ENCODE measurements at regions not wholly inside any gene's neighbourhood (a gene's known extent, or its start where the extent isn't known, plus 50 kb on each side); places are given as distances from the start of the nearest gene placed in this dataset.

DNA sequence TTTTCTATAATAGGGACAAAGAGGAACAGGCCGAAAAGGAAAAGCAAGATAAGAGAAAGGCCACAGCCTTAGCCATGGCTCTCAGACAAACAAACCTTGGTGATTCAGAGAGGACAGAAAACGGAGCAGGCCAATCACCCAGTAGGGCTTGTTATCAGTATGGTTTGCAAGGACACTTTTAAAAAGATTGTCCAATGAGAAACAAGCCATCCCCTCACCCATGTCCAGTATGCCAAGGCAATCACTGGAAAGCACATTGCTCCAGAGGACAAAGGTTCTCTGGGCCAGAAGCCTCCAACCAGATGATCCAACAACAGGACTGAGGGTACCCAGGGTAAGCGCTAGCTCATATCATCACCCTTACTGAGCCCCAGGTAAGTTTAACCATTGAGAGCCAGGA is 243.8 kb upstream of the BTG1 start:
- H3K4me2 ChIP-seq (ENCODE audit: low read length) = no peak overlapping the region
- no peaks in the 10 kb centered on the region for H3K79me2 ChIP-seq (ENCODE audit: low read length)
- no TSS peak for BruUV-seq (replicated peaks)
- H3K9me3 ChIP-seq (ENCODE audit: low read length) = no peaks in the 10 kb centered on the region
- ATAC-seq (no peak), DNase-seq (no peak)
- no peaks in the 10 kb centered on the region for H3F3A ChIP-seq (ENCODE audit: low read length, unreplicated experiment)
- no peaks in the 10 kb centered on the region for H4K20me1 ChIP-seq (ENCODE audit: low read length)
- H3K9me2 ChIP-seq (replicated peaks; ENCODE audit: low read length) = no peaks in the 10 kb centered on the region
- intact Hi-C loops (cut with micrococcal nuclease) = no loop called here
- H3K4me3 ChIP-seq (ENCODE audit: low read length) = no peak overlapping the region
- TF ChIP-seq EZH2phosphoT487 (IDR thresholded peaks at IDR 0.05; ENCODE audit: borderline replicate concordance, low read length) = no peak
- no peak overlapping the region for H2AFZ ChIP-seq (ENCODE audit: low read length)
- no peak overlapping the region for H3K9ac ChIP-seq (ENCODE audit: low read length)
- no peak overlapping the region for H3K27ac ChIP-seq (ENCODE audit: low read length)
- POLR2A ChIA-PET (ENCODE audit: unreplicated experiment) = no interaction called here
- no peaks in the 10 kb centered on the region for H3K4me1 ChIP-seq (ENCODE audit: insufficient read depth, low read length)
- H3K36me3 ChIP-seq (ENCODE audit: low read depth, low read length) = no peaks in the 10 kb centered on the region; the same call in 1 of the 2 replicates
- no peaks in the 10 kb centered on the region for H3K27me3 ChIP-seq (ENCODE audit: low read length)
- CTCF ChIA-PET = no interaction called here

- H4K20me1 ChIP-seq (ENCODE audit: low read length) = no peaks in the 10 kb centered on the region
- H3K27me3 ChIP-seq (ENCODE audit: low read length) = no peaks in the 10 kb centered on the region
- H3K36me3 ChIP-seq (ENCODE audit: low read depth, low read length) = no peaks in the 10 kb centered on the region
- TF ChIP-seq EZH2phosphoT487 (IDR thresholded peaks at IDR 0.05; ENCODE audit: borderline replicate concordance, low read length) (no peak), EZH2 (IDR thresholded peaks at IDR 0.05; ENCODE audit: low read length, unreplicated experiment) (no peak)
- H3K79me2 ChIP-seq (ENCODE audit: low read length) = no peaks in the 10 kb centered on the region
- H3K9me2 ChIP-seq (replicated peaks; ENCODE audit: low read length) = no peaks in the 10 kb centered on the region
- H3K4me1 ChIP-seq (ENCODE audit: insufficient read depth, low read length) = no peaks in the 10 kb centered on the region
- ChIA-PET POLR2A (ENCODE audit: unreplicated experiment) (no interaction called here), CTCF (no interaction called here)
- DNase-seq (no peak), ATAC-seq (no peak)
- no peaks in the 10 kb centered on the region for H3K9me3 ChIP-seq (ENCODE audit: low read length)
- H3K27ac ChIP-seq (ENCODE audit: low read length) = no peak overlapping the region
- no peak overlapping the region for H3K9ac ChIP-seq (ENCODE audit: low read length)
- BruUV-seq (replicated peaks) = no TSS peak
- no peaks in the 10 kb centered on the region for H3F3A ChIP-seq (ENCODE audit: low read length, unreplicated experiment)
- H3K4me2 ChIP-seq (ENCODE audit: low read length) = no peak overlapping the region
- no peak overlapping the region for H3K4me3 ChIP-seq (ENCODE audit: low read length)
- intact Hi-C loops (cut with micrococcal nuclease) = no loop called here
- H2AFZ ChIP-seq (ENCODE audit: low read length) = no peak overlapping the region
Measured at GRCh38 chr12:92385296-92385695, 239.7 kb upstream of the BTG1 start.

DNA sequence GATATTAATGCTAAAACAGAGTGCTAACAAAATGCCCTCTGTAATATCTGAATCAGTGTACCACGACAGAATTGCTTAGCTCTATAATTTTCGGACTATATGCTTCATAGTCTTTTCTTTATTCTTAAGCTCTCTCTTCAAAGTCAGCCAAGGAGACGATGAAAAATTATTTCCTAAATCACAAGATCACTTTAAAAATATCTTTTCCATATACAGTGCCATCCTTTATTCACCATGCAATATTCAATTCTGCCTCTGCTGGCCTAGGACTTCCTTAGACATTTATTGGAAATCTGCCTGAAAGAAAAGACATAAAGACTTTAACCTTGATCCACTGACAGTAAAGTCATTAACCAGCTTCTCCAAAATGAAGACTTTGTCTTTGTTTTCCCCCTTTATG is 238.9 kb upstream of the BTG1 start:
- TF ChIP-seq EZH2 (IDR thresholded peaks at IDR 0.05; ENCODE audit: low read length, unreplicated experiment) = no peak
- no peak for TF ChIP-seq EZH2phosphoT487 (IDR thresholded peaks at IDR 0.05; ENCODE audit: borderline replicate concordance, low read length)
- TF ChIP-seq, protein P1, sequence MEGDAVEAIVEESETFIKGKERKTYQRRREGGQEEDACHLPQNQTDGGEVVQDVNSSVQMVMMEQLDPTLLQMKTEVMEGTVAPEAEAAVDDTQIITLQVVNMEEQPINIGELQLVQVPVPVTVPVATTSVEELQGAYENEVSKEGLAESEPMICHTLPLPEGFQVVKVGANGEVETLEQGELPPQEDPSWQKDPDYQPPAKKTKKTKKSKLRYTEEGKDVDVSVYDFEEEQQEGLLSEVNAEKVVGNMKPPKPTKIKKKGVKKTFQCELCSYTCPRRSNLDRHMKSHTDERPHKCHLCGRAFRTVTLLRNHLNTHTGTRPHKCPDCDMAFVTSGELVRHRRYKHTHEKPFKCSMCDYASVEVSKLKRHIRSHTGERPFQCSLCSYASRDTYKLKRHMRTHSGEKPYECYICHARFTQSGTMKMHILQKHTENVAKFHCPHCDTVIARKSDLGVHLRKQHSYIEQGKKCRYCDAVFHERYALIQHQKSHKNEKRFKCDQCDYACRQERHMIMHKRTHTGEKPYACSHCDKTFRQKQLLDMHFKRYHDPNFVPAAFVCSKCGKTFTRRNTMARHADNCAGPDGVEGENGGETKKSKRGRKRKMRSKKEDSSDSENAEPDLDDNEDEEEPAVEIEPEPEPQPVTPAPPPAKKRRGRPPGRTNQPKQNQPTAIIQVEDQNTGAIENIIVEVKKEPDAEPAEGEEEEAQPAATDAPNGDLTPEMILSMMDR (conservative IDR thresholded peaks at IDR 0.05; ENCODE audit: low read depth, low read length) = no peak
- H3K9ac ChIP-seq (ENCODE audit: low read length) = no peak overlapping the region
- no peak overlapping the region for H3K4me2 ChIP-seq (ENCODE audit: low read length)
- H3K4me3 ChIP-seq (ENCODE audit: low read length) = no peak overlapping the region
- POLR2A ChIA-PET (ENCODE audit: unreplicated experiment) = no interaction called here
- no peaks in the 10 kb centered on the region for H4K20me1 ChIP-seq (ENCODE audit: low read length)
- H3K9me2 ChIP-seq (replicated peaks; ENCODE audit: low read length) = no peaks in the 10 kb centered on the region
- H3K4me1 ChIP-seq (ENCODE audit: insufficient read depth, low read length) = no peaks in the 10 kb centered on the region
- BruUV-seq (replicated peaks) = no TSS peak
- CTCF ChIA-PET = no interaction called here
- H2AFZ ChIP-seq (ENCODE audit: low read length) = no peak overlapping the region
- no peaks in the 10 kb centered on the region for H3K79me2 ChIP-seq (ENCODE audit: low read length)
- no peaks in the 10 kb centered on the region for H3K27me3 ChIP-seq (ENCODE audit: low read length)
- no peak overlapping the region for H3K27ac ChIP-seq (ENCODE audit: low read length)
- H3K9me3 ChIP-seq (ENCODE audit: low read length) = no peaks in the 10 kb centered on the region
- H3K36me3 ChIP-seq (ENCODE audit: low read depth, low read length) = no peaks in the 10 kb centered on the region
- intact Hi-C loops (cut with micrococcal nuclease) = no loop called here
- H3F3A ChIP-seq (ENCODE audit: low read length, unreplicated experiment) = no peaks in the 10 kb centered on the region
- DNase-seq = no peak
- no peak for ATAC-seq

- ChIA-PET POLR2A (ENCODE audit: unreplicated experiment) (no interaction called here), CTCF (no interaction called here)
- ATAC-seq (no peak), DNase-seq (no peak)
- TF ChIP-seq EZH2phosphoT487 (IDR thresholded peaks at IDR 0.05; ENCODE audit: borderline replicate concordance, low read length) (no peak), EZH2 (IDR thresholded peaks at IDR 0.05; ENCODE audit: low read length, unreplicated experiment) (no peak)
- TF ChIP-seq, protein P1 (conservative IDR thresholded peaks at IDR 0.05; ENCODE audit: low read depth, low read length) = no peak
- Histone ChIP-seq H3K36me3 (ENCODE audit: low read depth, low read length) (no peaks in the 10 kb centered on the region), H3K79me2 (ENCODE audit: low read length) (no peaks in the 10 kb centered on the region), H3K4me1 (ENCODE audit: insufficient read depth, low read length) (no peaks in the 10 kb centered on the region), H3K4me2 (ENCODE audit: low read length) (no peak overlapping the region), H3K4me3 (ENCODE audit: low read length) (no peak overlapping the region), H4K20me1 (ENCODE audit: low read length) (no peaks in the 10 kb centered on the region), H3F3A (ENCODE audit: low read length, unreplicated experiment) (no peaks in the 10 kb centered on the region), H3K27me3 (ENCODE audit: low read length) (no peaks in the 10 kb centered on the region), H2AFZ (ENCODE audit: low read length) (no peak overlapping the region), H3K9ac (ENCODE audit: low read length) (no peak overlapping the region), H3K9me3 (ENCODE audit: low read length) (no peaks in the 10 kb centered on the region), H3K27ac (ENCODE audit: low read length) (no peak overlapping the region), H3K9me2 (replicated peaks; ENCODE audit: low read length) (no peaks in the 10 kb centered on the region)
- intact Hi-C loops (cut with micrococcal nuclease) = no loop called here
- no TSS peak for BruUV-seq (replicated peaks)
Measured at GRCh38 chr12:92382383-92382878, 236.8 kb upstream of the BTG1 start.
